Fibroblast of the aortic adventitia (primary cell): ENCODE measurements at regions not wholly inside any gene's neighbourhood (a gene's known extent, or its start where the extent isn't known, plus 50 kb on each side); places are given as distances from the start of the nearest gene placed in this dataset.

Source experiments
- DNase-seq: peaks from one replicate; pipeline ENCODE4 v3.0.0-alpha.2; 2010; ENCODE audit warnings: low read depth
- H3K4me3 ChIP-seq: 2 replicates; pipeline ENCODE4 v1.5.1; 2011; ENCODE audit warnings: low read depth, mild to moderate bottlenecking, control low read depth, low read length, moderate library complexity
- CTCF ChIP-seq: IDR thresholded peaks from 2 replicates; pipeline ENCODE4 v1.5.1; 2011; ENCODE audit warnings: mild to moderate bottlenecking, low read length, control low read depth, inconsistent platforms; ENCODE audit not compliant: insufficient read depth

- no peak overlapping the region for H3K4me3 ChIP-seq
- TF ChIP-seq CTCF: no peak
- DNase-seq: no peak
Measured at GRCh38 chr17:71170070-71170469, 950.8 kb upstream of the SOX9 start.

DNA sequence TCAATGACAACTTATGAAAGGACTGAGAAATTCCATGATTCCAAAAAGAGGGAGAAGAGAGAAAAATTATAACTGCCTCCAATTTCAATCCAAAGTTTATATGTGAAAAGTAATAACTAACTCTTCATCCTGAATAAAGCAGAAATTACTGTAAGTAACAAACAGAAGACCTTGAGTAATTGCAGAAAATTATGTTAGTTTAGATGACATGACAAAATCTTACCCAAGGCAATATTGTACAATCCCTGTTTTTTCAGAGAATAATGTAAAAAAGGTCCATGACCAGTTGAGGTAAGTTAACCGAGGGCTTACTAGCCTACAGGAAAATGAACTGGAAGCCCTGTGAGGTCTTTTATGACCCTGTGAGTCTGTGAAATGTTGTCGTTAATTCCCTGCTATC, 949.5 kb upstream of the SOX9 start:
- TF ChIP-seq CTCF: no peak
- no peak overlapping the region for H3K4me3 ChIP-seq
- no peak for DNase-seq

DNA sequence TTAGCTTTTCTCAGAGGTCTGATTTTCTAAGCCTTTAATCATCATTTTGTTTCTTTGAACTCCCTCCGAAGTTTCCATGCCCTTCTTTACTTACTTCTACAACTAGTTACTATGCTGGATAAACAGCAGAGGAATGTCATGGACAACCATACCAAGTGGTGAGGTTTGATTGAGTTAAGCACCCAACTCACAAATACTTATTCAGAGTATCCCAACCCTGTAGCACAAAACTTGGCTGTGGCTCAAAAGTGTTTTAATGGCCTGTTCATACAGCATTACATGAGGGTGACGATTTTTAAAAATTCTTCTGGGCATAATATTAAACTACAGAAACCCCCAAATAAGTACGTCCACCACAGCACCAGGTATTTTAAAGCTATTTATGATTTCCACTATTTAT, 946.8 kb upstream of the SOX9 start:
- H3K4me3 ChIP-seq: no peak overlapping the region
- no peak for TF ChIP-seq CTCF
- no peak for DNase-seq

GRCh38 chr17:71176331-71176730, 944.5 kb upstream of the SOX9 start:
- H3K4me3 ChIP-seq: no peak overlapping the region
- DNase-seq: no peak
- no peak for TF ChIP-seq CTCF

DNA sequence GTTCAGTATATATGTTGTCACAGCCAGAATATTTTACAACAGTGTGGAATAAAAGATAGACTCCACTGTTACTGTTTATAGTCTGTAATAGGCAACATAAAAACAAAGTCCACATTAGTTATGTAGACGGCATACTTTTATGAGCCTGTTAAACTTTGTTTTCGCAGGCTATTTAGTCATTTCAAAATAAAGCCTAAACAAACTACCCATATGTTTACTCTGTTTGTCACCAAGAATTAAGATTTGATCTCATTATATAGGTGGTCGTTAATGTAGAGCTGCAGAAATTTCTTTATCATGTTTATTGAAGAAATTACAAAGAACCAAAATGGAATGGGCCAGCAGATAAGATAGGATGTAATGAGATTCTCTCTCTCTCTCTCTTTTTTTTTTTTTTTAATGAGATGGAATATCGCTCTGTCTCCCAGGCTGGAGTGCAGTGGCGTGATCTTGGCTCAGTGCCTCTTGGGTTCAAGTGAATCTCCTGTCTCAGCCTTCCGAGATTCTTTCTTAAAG, 943.8 kb upstream of the SOX9 start:
- no peak overlapping the region for H3K4me3 ChIP-seq
- TF ChIP-seq CTCF: no peak
- no peak for DNase-seq

DNA sequence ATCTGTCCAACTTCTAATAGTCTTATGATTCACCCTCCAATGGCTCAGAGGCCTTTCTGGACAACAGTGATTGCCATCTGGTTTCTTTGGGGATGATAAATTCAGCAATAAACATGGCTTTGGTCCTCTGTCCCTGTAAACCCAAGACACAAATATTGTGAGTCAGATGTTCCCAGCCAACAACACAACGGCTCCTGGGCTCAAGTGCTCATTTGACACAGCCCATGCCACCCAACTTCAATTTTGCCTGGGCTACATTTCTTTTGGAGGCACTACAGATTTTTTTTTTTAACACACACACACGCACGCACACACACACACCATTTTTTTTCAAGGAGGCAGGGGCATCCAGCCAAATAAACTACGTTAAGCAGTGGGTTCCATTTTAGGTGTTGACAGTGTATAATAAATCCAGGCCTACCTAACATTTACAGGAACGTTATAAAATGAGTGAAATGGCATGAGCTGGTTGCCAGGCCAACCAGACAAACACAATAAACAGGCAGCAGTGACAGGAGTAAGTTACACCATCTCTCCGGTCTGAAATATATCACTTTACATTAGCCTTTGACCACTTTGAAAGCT, 939.9 kb upstream of the SOX9 start:
- H3K4me3 ChIP-seq: no peak overlapping the region
- TF ChIP-seq CTCF: no peak
- no peak for DNase-seq
